Endothelial cell of umbilical vein (primary cell): ENCODE measurements at regions not wholly inside any gene's neighbourhood (a gene's known extent, or its start where the extent isn't known, plus 50 kb on each side); places are given as distances from the start of the nearest gene placed in this dataset.

Experiments
- BruUV-seq: library from RNA; stranded (reverse); fragments of 400-500 nt; replicated peaks from 2 replicates; lab custom pipeline; 2021; lab: Mats Ljungman, UMichigan
- CTCF ChIA-PET: fragments of 300-600, 350-600 bp; sonication (Branson Sonifier 250); formaldehyde crosslinking; loops from one replicate; lab custom pipeline; 2021; ENCODE audit warnings: antibody characterized with exemption, inconsistent platforms; lab: Charles Lee
- POLR2A ChIA-PET: fragments of 300-600, 350-600 bp; sonication (Branson Sonifier 250); formaldehyde crosslinking; loops from one replicate; lab custom pipeline; 2021; ENCODE audit warnings: antibody characterized with exemption, inconsistent platforms; lab: Charles Lee
- DNase-seq: peaks from one replicate; pipeline ENCODE4 v3.0.0-alpha.2; 2011; ENCODE audit warnings: low read depth, low spot score
- FAIRE-seq: peaks from 2 replicates; lab custom pipeline; 2011; peaks lifted over from hg19 to GRCh38; lab: Jason Lieb, UNC
- H2AFZ ChIP-seq: 2 replicates; pipeline ENCODE4 v1.6.0; 2012; ENCODE audit warnings: low read depth, low read length, control low read depth, inconsistent platforms
- H3K27ac ChIP-seq: 2 replicates; pipeline ENCODE4 v1.5.1; 2011; ENCODE audit warnings: low read depth, mild to moderate bottlenecking, control low read depth, low read length, moderate library complexity; ENCODE audit not compliant: insufficient read depth
- H3K27me3 ChIP-seq, 2 experiments: 2 replicates each; pipeline versions ENCODE4 v1.6.0 to v1.6.1; 2011; ENCODE audit warnings: low read length in 2 of 2, mixed read lengths in 1 of 2; ENCODE audit not compliant: control insufficient read depth in 2 of 2, insufficient read depth in 2 of 2
- H3K36me3 ChIP-seq, 2 experiments: 2 replicates in 1 of 2; 3 replicates in 1 of 2; pipeline ENCODE4 v1.5.1; 2011; ENCODE audit warnings: low read length in 2 of 2, mild to moderate bottlenecking in 1 of 2, moderate library complexity in 1 of 2; ENCODE audit not compliant: control insufficient read depth in 2 of 2, insufficient read depth in 2 of 2; ENCODE audit errors: extremely low read depth in 1 of 2
- H3K4me1 ChIP-seq: 3 replicates; pipeline ENCODE4 v1.5.1; 2011; ENCODE audit warnings: mild to moderate bottlenecking, low read length; ENCODE audit not compliant: control insufficient read depth, insufficient read depth; ENCODE audit errors: extremely low read depth
- H3K4me2 ChIP-seq: 2 replicates; pipeline ENCODE4 v1.6.1; 2011; ENCODE audit warnings: low read length, control low read depth, mixed read lengths; ENCODE audit not compliant: insufficient read depth
- H3K4me3 ChIP-seq, 3 experiments: fragments of 200-600 bp in 1 of 3; sonication (generic), shearing (Covaris generic) in 1 of 3; replicated peaks in 1 of 3; 2 replicates each; pipeline ENCODE4 v1.5.1; 2011 to 2016; ENCODE audit warnings: control low read depth in 3 of 3, low read length in 3 of 3, mild to moderate bottlenecking in 2 of 3, inconsistent platforms in 1 of 3, low read depth in 1 of 3, moderate library complexity in 1 of 3; ENCODE audit not compliant: insufficient read depth in 1 of 3
- H3K79me2 ChIP-seq: 2 replicates; pipeline ENCODE4 v1.6.0; 2012; ENCODE audit warnings: low read length, inconsistent platforms; ENCODE audit not compliant: control insufficient read depth, insufficient read depth
- H3K9ac ChIP-seq: replicated peaks from 2 replicates; pipeline ENCODE3; 2011; ENCODE audit warnings: low read length, control low read depth; ENCODE audit not compliant: insufficient read depth; ENCODE audit errors: extremely low read depth
- H3K9me1 ChIP-seq: replicated peaks from 3 replicates; pipeline ENCODE4 v1.6.0; 2011; ENCODE audit warnings: mild to moderate bottlenecking, low read length; ENCODE audit not compliant: control insufficient read depth, insufficient read depth; ENCODE audit errors: extremely low read depth
- H3K9me3 ChIP-seq: replicated peaks from 2 replicates; pipeline ENCODE4 v1.5.1; 2012; ENCODE audit warnings: low read length, inconsistent platforms; ENCODE audit not compliant: control insufficient read depth, insufficient read depth
- H4K20me1 ChIP-seq: replicated peaks from 2 replicates; pipeline ENCODE3; 2011; ENCODE audit warnings: mild to moderate bottlenecking, low read length; ENCODE audit not compliant: control insufficient read depth, insufficient read depth; ENCODE audit errors: extremely low read depth
- EZH2 ChIP-seq: IDR thresholded peaks from 2 replicates; pipeline ENCODE4 v1.6.1; 2012; ENCODE audit warnings: borderline replicate concordance, low read depth, mild to moderate bottlenecking, moderate library complexity, low read length, inconsistent platforms; ENCODE audit not compliant: severe bottlenecking
- FOS ChIP-seq: IDR thresholded peaks from 2 replicates; pipeline ENCODE4 v1.6.1; 2011; ENCODE audit warnings: mild to moderate bottlenecking, low read length, moderate library complexity, borderline replicate concordance; ENCODE audit not compliant: insufficient read depth
- GATA2 ChIP-seq: IDR thresholded peaks from 2 replicates; pipeline ENCODE4 v1.7.0; 2011; ENCODE audit warnings: low read depth, mild to moderate bottlenecking, moderate library complexity, mixed read lengths, low read length; ENCODE audit not compliant: insufficient read length, insufficient read depth
- JUN ChIP-seq: IDR thresholded peaks from 2 replicates; pipeline ENCODE4 v1.6.1; 2011; ENCODE audit warnings: borderline replicate concordance, low read depth; ENCODE audit not compliant: insufficient read length, insufficient read depth
- MYC ChIP-seq: IDR thresholded peaks from one replicate; pipeline ENCODE4 v1.6.1; 2011; ENCODE audit warnings: mild to moderate bottlenecking, low read depth, low read length
- POLR2A ChIP-seq: IDR thresholded peaks from 2 replicates; pipeline ENCODE4 v1.6.1; 2012; ENCODE audit warnings: low read depth, mild to moderate bottlenecking, control low read depth, low read length
- POLR2AphosphoS5 ChIP-seq: IDR thresholded peaks from 2 replicates; pipeline ENCODE4 v1.6.1; 2012; ENCODE audit warnings: low read depth, mild to moderate bottlenecking, control low read depth, low read length, moderate library complexity; ENCODE audit not compliant: insufficient read depth
- dilution Hi-C: fragments of 300-500 bp; cut with MboI; formaldehyde crosslinking; loops from one replicate; pipeline ENCODE4 v1.15.0; 2019; ENCODE audit warnings: low sequenced_read_pairs; ENCODE audit not compliant: extremely low pct_ligation_motif_present
- intact Hi-C: fragments of 100-400 bp; cut with micrococcal nuclease; formaldehyde crosslinking; loops from one replicate; pipeline ENCODE4 v1.10.0; 2022
- TF ChIP-seq, protein P1 (sequence below): IDR thresholded peaks from 2 replicates; pipeline ENCODE4 v1.6.1; 2011; ENCODE audit not compliant: insufficient read depth, insufficient read length
- TF ChIP-seq, protein P2 (sequence below), 2 donors: IDR thresholded peaks; 1 replicate in 1 of 2; 2 replicates in 1 of 2; pipeline ENCODE4 v1.5.1; 2011; ENCODE audit warnings: low read length in 2 of 2, mild to moderate bottlenecking in 2 of 2, moderate library complexity in 2 of 2, control low read depth in 1 of 2, inconsistent platforms in 1 of 2, low read depth in 1 of 2; ENCODE audit not compliant: insufficient read depth in 1 of 2; ENCODE audit errors: extremely low read depth in 1 of 2

DNA sequence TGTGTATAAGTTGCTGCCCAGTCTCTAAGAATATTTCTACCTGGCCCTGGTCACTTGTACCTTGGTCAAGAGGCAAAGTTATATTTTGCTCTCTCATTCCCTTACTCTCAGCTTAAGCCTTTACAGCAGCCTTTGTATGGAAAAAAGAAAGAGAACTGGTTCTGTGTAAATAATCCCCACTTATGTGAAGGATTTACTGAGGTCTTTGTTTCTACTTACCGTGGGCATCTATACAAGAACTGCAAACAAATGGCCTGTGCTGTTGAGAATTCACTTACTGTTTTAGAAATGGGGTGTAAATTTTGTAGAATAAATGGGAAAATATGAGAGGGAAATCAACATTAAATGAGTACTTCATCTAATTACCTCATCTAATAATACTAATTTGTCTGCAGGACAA lies 267.4 kb downstream of the PCDH20 start:
- FAIRE-seq = no peak
- H3K9ac ChIP-seq = no peak overlapping the region
- H3K36me3 ChIP-seq = no peaks in the 10 kb centered on the region
- no peaks in the 10 kb centered on the region for H3K79me2 ChIP-seq
- H3K9me1 ChIP-seq = no peaks in the 10 kb centered on the region
- H3K4me3 ChIP-seq = no peak overlapping the region
- H2AFZ ChIP-seq = no peak overlapping the region
- no TSS peak for BruUV-seq
- ChIA-PET CTCF (no interaction called here), POLR2A (no interaction called here)
- no peak for TF ChIP-seq POLR2A
- TF ChIP-seq FOS = no peak
- dilution Hi-C loops (no loop called here), intact Hi-C loops (no loop called here)
- H3K9me3 ChIP-seq = no peaks in the 10 kb centered on the region
- no peak for DNase-seq
- no peaks in the 10 kb centered on the region for H3K27me3 ChIP-seq
- H4K20me1 ChIP-seq = no peaks in the 10 kb centered on the region
- no peak overlapping the region for H3K4me2 ChIP-seq
- H3K4me1 ChIP-seq = no peaks in the 10 kb centered on the region
- no peak overlapping the region for H3K27ac ChIP-seq

DNA sequence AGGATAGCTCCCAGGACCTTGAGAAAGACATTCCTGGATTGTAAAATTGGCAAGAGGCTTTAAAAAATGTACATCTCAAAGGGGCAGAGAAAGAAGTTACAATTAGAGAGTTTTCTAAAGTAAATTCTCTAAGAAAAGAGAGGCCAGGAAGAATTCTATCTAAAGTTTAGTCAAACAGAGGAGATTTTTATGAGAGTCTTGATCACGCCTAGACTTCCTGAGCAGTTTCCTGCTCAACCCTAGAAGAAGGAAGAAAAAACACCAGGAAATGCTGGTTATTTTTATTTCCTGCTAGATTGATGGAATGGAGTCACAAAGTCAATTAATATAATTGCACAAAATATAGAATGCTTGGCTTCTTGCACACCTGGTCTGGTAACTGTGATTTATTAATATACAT lies 269.1 kb downstream of the PCDH20 start:
- dilution Hi-C loops = no loop called here
- TF ChIP-seq JUN (no peak), GATA2 (no peak), POLR2A (no peak), MYC (no peak), POLR2AphosphoS5 (no peak), FOS (no peak), EZH2 (no peak)
- TF ChIP-seq, protein P1, sequence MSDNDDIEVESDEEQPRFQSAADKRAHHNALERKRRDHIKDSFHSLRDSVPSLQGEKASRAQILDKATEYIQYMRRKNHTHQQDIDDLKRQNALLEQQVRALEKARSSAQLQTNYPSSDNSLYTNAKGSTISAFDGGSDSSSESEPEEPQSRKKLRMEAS = no peak
- TF ChIP-seq, protein P2, sequence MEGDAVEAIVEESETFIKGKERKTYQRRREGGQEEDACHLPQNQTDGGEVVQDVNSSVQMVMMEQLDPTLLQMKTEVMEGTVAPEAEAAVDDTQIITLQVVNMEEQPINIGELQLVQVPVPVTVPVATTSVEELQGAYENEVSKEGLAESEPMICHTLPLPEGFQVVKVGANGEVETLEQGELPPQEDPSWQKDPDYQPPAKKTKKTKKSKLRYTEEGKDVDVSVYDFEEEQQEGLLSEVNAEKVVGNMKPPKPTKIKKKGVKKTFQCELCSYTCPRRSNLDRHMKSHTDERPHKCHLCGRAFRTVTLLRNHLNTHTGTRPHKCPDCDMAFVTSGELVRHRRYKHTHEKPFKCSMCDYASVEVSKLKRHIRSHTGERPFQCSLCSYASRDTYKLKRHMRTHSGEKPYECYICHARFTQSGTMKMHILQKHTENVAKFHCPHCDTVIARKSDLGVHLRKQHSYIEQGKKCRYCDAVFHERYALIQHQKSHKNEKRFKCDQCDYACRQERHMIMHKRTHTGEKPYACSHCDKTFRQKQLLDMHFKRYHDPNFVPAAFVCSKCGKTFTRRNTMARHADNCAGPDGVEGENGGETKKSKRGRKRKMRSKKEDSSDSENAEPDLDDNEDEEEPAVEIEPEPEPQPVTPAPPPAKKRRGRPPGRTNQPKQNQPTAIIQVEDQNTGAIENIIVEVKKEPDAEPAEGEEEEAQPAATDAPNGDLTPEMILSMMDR (IDR thresholded peaks at IDR 0.05; ENCODE audit: extremely low read depth in 1 of 2, insufficient read depth in 1 of 2, low read depth in 1 of 2, low read length in 2 of 2) = no peak
- H3K9me3 ChIP-seq = no peaks in the 10 kb centered on the region
- no peak overlapping the region for H2AFZ ChIP-seq
- H3K79me2 ChIP-seq = no peaks in the 10 kb centered on the region
- intact Hi-C loops = no loop called here
- no peak overlapping the region for H3K4me3 ChIP-seq
- H3K27ac ChIP-seq = no peak overlapping the region
- ChIA-PET CTCF (no interaction called here), POLR2A (no interaction called here)
- no peak for FAIRE-seq
- DNase-seq = no peak
- no TSS peak for BruUV-seq
- no peak overlapping the region for H3K9ac ChIP-seq
- no peaks in the 10 kb centered on the region for H3K9me1 ChIP-seq
- H4K20me1 ChIP-seq = no peaks in the 10 kb centered on the region
- H3K36me3 ChIP-seq = no peaks in the 10 kb centered on the region
- no peaks in the 10 kb centered on the region for H3K4me1 ChIP-seq
- H3K27me3 ChIP-seq = no peaks in the 10 kb centered on the region
- H3K4me2 ChIP-seq = no peak overlapping the region
